H1 (cell line): ENCODE measurements at regions not wholly inside any gene's neighbourhood (a gene's known extent, or its start where the extent isn't known, plus 50 kb on each side); places are given as distances from the start of the nearest gene placed in this dataset.

Experiments
- CTCF ChIA-PET: fragments of 300-600 bp; sonication (Branson Sonifier 250); formaldehyde crosslinking; loops from one replicate; lab custom pipeline; 2021; ENCODE audit not compliant: partially characterized antibody; lab: Charles Lee
- POLR2A ChIA-PET: fragments of 300-600 bp; sonication (Branson Sonifier 250); formaldehyde crosslinking; loops from one replicate; lab custom pipeline; 2021; ENCODE audit warnings: inconsistent platforms; ENCODE audit not compliant: partially characterized antibody; lab: Charles Lee
- DNase-seq, 2 experiments: peaks; one replicate each; pipeline versions ENCODE4 v3.0.0 to v3.0.0-alpha.2; 2010 to 2022; ENCODE audit warnings: low spot score in 2 of 2, low read depth in 1 of 2, mixed read lengths in 1 of 2
- FAIRE-seq: peaks from 2 replicates; lab custom pipeline; 2011; peaks lifted over from hg19 to GRCh38; lab: Jason Lieb, UNC
- H2AFZ ChIP-seq: 2 replicates; pipeline ENCODE4 v1.8.1; 2012; ENCODE audit warnings: low read length, inconsistent platforms
- H2AK5ac ChIP-seq: 2 replicates; pipeline ENCODE4 v1.6.1; 2013; ENCODE audit warnings: low read depth, low read length
- H2BK120ac ChIP-seq: replicated peaks from 2 replicates; pipeline ENCODE3; 2013; ENCODE audit warnings: low read depth, low read length, inconsistent platforms
- H2BK12ac ChIP-seq: 2 replicates; pipeline ENCODE4 v1.6.1; 2013; ENCODE audit warnings: low read depth, low read length
- H2BK15ac ChIP-seq: 2 replicates; pipeline ENCODE4 v1.6.1; 2013; ENCODE audit warnings: low read length
- H2BK20ac ChIP-seq: 2 replicates; pipeline ENCODE4 v1.6.1; 2013; ENCODE audit warnings: low read length
- H2BK5ac ChIP-seq: 2 replicates; pipeline ENCODE4 v1.6.1; 2013; ENCODE audit warnings: low read depth, low read length
- H3K14ac ChIP-seq: 2 replicates; pipeline ENCODE4 v1.6.1; 2013; ENCODE audit warnings: inconsistent platforms; ENCODE audit not compliant: insufficient read length
- H3K18ac ChIP-seq: 2 replicates; pipeline ENCODE4 v1.6.1; 2013; ENCODE audit warnings: low read length; ENCODE audit errors: extremely low read depth
- H3K23ac ChIP-seq: 2 replicates; pipeline ENCODE4 v1.6.1; 2013; ENCODE audit warnings: inconsistent platforms; ENCODE audit not compliant: insufficient read length
- H3K23me2 ChIP-seq: 2 replicates; pipeline ENCODE4 v1.6.1; 2013; ENCODE audit warnings: low read depth, low read length
- H3K27ac ChIP-seq: 2 replicates; pipeline ENCODE4 v1.6.1; 2011; ENCODE audit warnings: low read depth, low read length, inconsistent platforms
- H3K27me3 ChIP-seq, 4 experiments: replicated peaks in 1 of 4; 1 replicate in 1 of 4; 2 replicates in 3 of 4; pipeline versions ENCODE4 v1.6.1 to v1.8.1; 2011 to 2013; ENCODE audit warnings: low read length in 3 of 4, mild to moderate bottlenecking in 3 of 4, inconsistent platforms in 2 of 4, mixed read lengths in 2 of 4, moderate library complexity in 1 of 4; ENCODE audit not compliant: control insufficient read depth in 3 of 4, insufficient read depth in 3 of 4; ENCODE audit errors: extremely low read depth in 1 of 4
- H3K36me3 ChIP-seq, 4 experiments: 2 replicates each; pipeline versions ENCODE4 v1.6.1 to v1.8.1; 2011 to 2013; ENCODE audit warnings: mild to moderate bottlenecking in 4 of 4, low read length in 3 of 4, moderate library complexity in 2 of 4, control low read depth in 1 of 4, inconsistent platforms in 1 of 4; ENCODE audit not compliant: insufficient read depth in 4 of 4, control insufficient read depth in 2 of 4
- H3K4ac ChIP-seq: replicated peaks from 2 replicates; pipeline ENCODE3; 2013; ENCODE audit warnings: low read length, low read depth, mixed read lengths, inconsistent platforms; ENCODE audit not compliant: insufficient read length
- H3K4me1 ChIP-seq, 4 experiments: replicated peaks in 1 of 4; 1 replicate in 1 of 4; 2 replicates in 3 of 4; pipeline versions ENCODE4 v1.6.1 to v1.8.1; 2011 to 2013; ENCODE audit warnings: low read length in 3 of 4, inconsistent platforms in 2 of 4, mixed read lengths in 1 of 4; ENCODE audit not compliant: insufficient read depth in 4 of 4, control insufficient read depth in 3 of 4
- H3K4me2 ChIP-seq, 2 experiments: 2 replicates each; pipeline versions ENCODE4 v1.6.1 to v1.8.1; 2011 to 2013; ENCODE audit warnings: low read depth in 2 of 2, low read length in 2 of 2, control low read depth in 1 of 2, inconsistent platforms in 1 of 2, mild to moderate bottlenecking in 1 of 2; ENCODE audit not compliant: insufficient read depth in 1 of 2
- H3K4me3 ChIP-seq, 4 experiments: fragments of 200-600, 300-600 bp in 1 of 4; sonication (generic), shearing (Covaris generic), sonication (Bioruptor Twin) in 1 of 4; 2 replicates each; pipeline versions ENCODE4 v1.5.1 to v1.8.1; 2011 to 2016; ENCODE audit warnings: low read length in 4 of 4, low read depth in 3 of 4, control low read depth in 2 of 4, inconsistent platforms in 2 of 4, mild to moderate bottlenecking in 2 of 4, mixed read lengths in 1 of 4, moderate library complexity in 1 of 4; ENCODE audit not compliant: insufficient read depth in 2 of 4; ENCODE audit errors: extremely low read depth in 1 of 4
- H3K56ac ChIP-seq: replicated peaks from 2 replicates; pipeline ENCODE3; 2013; ENCODE audit warnings: low read depth, mild to moderate bottlenecking, mixed read lengths, low read length, inconsistent platforms; ENCODE audit not compliant: insufficient read length
- H3K79me1 ChIP-seq: 2 replicates; pipeline ENCODE4 v1.6.1; 2013; ENCODE audit warnings: low read depth, low read length, control low read depth
- H3K79me2 ChIP-seq, 2 experiments: 2 replicates each; pipeline versions ENCODE4 v1.6.1 to v1.8.1; 2012 to 2013; ENCODE audit warnings: low read length in 2 of 2, mild to moderate bottlenecking in 2 of 2, inconsistent platforms in 1 of 2; ENCODE audit not compliant: insufficient read depth in 2 of 2, control insufficient read depth in 1 of 2
- H3K9ac ChIP-seq, 4 experiments: replicated peaks in 1 of 4; 1 replicate in 1 of 4; 2 replicates in 3 of 4; pipeline versions ENCODE4 v1.6.1 to v1.8.1; 2011 to 2013; ENCODE audit warnings: low read depth in 3 of 4, low read length in 3 of 4, control low read depth in 2 of 4, mild to moderate bottlenecking in 2 of 4, moderate library complexity in 2 of 4, inconsistent platforms in 1 of 4; ENCODE audit errors: extremely low read depth in 1 of 4
- H3K9me3 ChIP-seq, 2 experiments: 2 replicates each; pipeline versions ENCODE4 v1.6.1 to v1.8.1; 2012 to 2013; ENCODE audit warnings: mild to moderate bottlenecking in 2 of 2, moderate library complexity in 2 of 2, control low read depth in 1 of 2, inconsistent platforms in 1 of 2, low read depth in 1 of 2, low read length in 1 of 2, mixed read lengths in 1 of 2; ENCODE audit not compliant: insufficient read depth in 2 of 2
- H4K20me1 ChIP-seq, 2 experiments: replicated peaks in 1 of 2; 2 replicates each; pipeline versions ENCODE3 to v1.8.1; 2011 to 2013; ENCODE audit warnings: inconsistent platforms in 2 of 2, low read length in 2 of 2, mild to moderate bottlenecking in 1 of 2; ENCODE audit not compliant: insufficient read depth in 2 of 2, control insufficient read depth in 1 of 2
- H4K5ac ChIP-seq: 2 replicates; pipeline ENCODE4 v1.6.1; 2013; ENCODE audit warnings: low read length, low read depth, mixed read lengths, inconsistent platforms; ENCODE audit not compliant: insufficient read length
- H4K8ac ChIP-seq: 2 replicates; pipeline ENCODE4 v1.8.0; 2013; ENCODE audit warnings: mild to moderate bottlenecking, moderate library complexity, low read length, inconsistent platforms; ENCODE audit not compliant: insufficient read depth; ENCODE audit errors: extremely low read depth
- H4K91ac ChIP-seq: replicated peaks from 2 replicates; pipeline ENCODE3; 2013; ENCODE audit warnings: low read length, mixed read lengths, inconsistent platforms; ENCODE audit not compliant: insufficient read length
- SRF ChIP-seq: IDR thresholded peaks from 2 replicates; pipeline ENCODE4 v1.6.1; 2011; ENCODE audit warnings: mild to moderate bottlenecking, low read depth, low read length, moderate library complexity
- SUZ12 ChIP-seq: fragments of 200-600 bp; sonication (generic); IDR thresholded peaks from 2 replicates; pipeline ENCODE4 v1.6.1; 2012; ENCODE audit warnings: mild to moderate bottlenecking, inconsistent platforms, low read length, moderate library complexity, mixed read lengths
- TAF7 ChIP-seq: optimal IDR thresholded peaks from 2 replicates; pipeline ENCODE3; 2011; ENCODE audit warnings: low read depth, mild to moderate bottlenecking, inconsistent platforms, low read length, moderate library complexity, borderline replicate concordance
- WGBS, 2 experiments: shearing (Covaris generic) in 1 of 2; methylation state at CpG; one replicate each; pipeline versions ENCODE4 v1.1.6 to v1.1.7; 2013 to 2015; ENCODE audit warnings: low lambda C conversion rate in 2 of 2, mixed read lengths in 2 of 2, inconsistent platforms in 1 of 2, low coverage in 1 of 2, missing lambda C conversion rate in 1 of 2; ENCODE audit not compliant: insufficient replicate concordance in 2 of 2, insufficient coverage in 1 of 2, insufficient read length in 1 of 2; ENCODE audit errors: extremely low coverage in 1 of 2, missing lambda C conversion rate in 1 of 2; 5-methylcytosine and 5-hydroxymethylcytosine counted together

GRCh38 chr3:16788440-16789056, 96.2 kb upstream of the PLCL2 start:
- Histone ChIP-seq H3K27ac (no peak overlapping the region), H2BK15ac (no peak overlapping the region), H3K79me2 (no peaks in the 10 kb centered on the region), H2BK120ac (no peak overlapping the region), H3K18ac (0 out of 2 replicates have a peak overlapping the region, but pooled peaks have one; percentile 29), H3K4me1 (peaks cover 7 to 19% (median 16%) of the 10 kb centered on the region in 4 experiments), H2BK20ac (peak overlapping the region; percentile 52; the same call in 1 of the 2 replicates), H3K14ac (no peak overlapping the region), H3K56ac (no peak overlapping the region), H3K23ac (no peak overlapping the region), H4K20me1 (no peaks in the 10 kb centered on the region), H4K91ac (no peak overlapping the region), H4K5ac (no peak overlapping the region), H2AFZ (no peak overlapping the region), H2BK12ac (no peak overlapping the region), H4K8ac (no peak overlapping the region), H3K23me2 (no peaks in the 10 kb centered on the region), H3K4ac (no peak overlapping the region), H3K4me3 (no peak overlapping the region), H3K9ac (no peak overlapping the region), H3K79me1 (no peaks in the 10 kb centered on the region), H2AK5ac (no peak overlapping the region), H3K27me3 (no peaks in the 10 kb centered on the region), H3K4me2 (no peak overlapping the region; a peak in 2 of 4 replicates), H3K36me3 (no peaks in the 10 kb centered on the region), H3K9me3 (no peaks in the 10 kb centered on the region), H2BK5ac (no peak overlapping the region)
- 96% methylated on average over 6 of the region's 6 CpGs; no CpG with 5 or more reads in 1 of the 2 experiments for WGBS, 2 experiments
- CTCF ChIA-PET = interaction anchor here (0.7 to 1.9 kb wide), 4 partner anchors 21 to 188 kb away, joined by 3 to 5 read pairs (median 4); no protein-coding TSS in a partner anchor
- no peak for DNase-seq
- POLR2A ChIA-PET = interaction anchor here (1.2 kb wide), 1 partner anchor 130 kb away, joined by 5 read pairs; no protein-coding TSS in a partner anchor
- FAIRE-seq = no peak
- TF ChIP-seq SRF (no peak), TAF7 (peak; percentile 67), SUZ12 (no peak)
